ENCODE measurements at regions not wholly inside any gene's neighbourhood (a gene's known extent, or its start where the extent isn't known, plus 50 kb on each side); places are given as distances from the start of the nearest gene placed in this dataset.

GRCh38 chr2:144201868-144202468, 318.0 kb downstream of the ZEB2 start:
- Histone ChIP-seq H3K9me3 (peaks cover 0 to 5% (median 2%) of the 10 kb centered on the region in 8 donors), H3K36me3 (peaks cover 0 to 6% (median 0%) of the 10 kb centered on the region in 6 donors), H3K4me1 (peaks cover 0 to 14% (median 1%) of the 10 kb centered on the region in 6 donors), H3K27ac (no peak overlapping the region), H3K27me3 (replicated peaks in 1 of 7) (no peaks in the 10 kb centered on the region), H3K4me3 (no peak overlapping the region)
- intact Hi-C loops (cut with DNase I; ENCODE audit: low total_unique reads), result no loop called here
- WGBS, 5 donors, result 74 to 88% (median 83%) methylated on average over 1 of the region's 1 CpG
- no peak for DNase-seq
- TF ChIP-seq POLR2AphosphoS5 (IDR thresholded peaks at IDR 0.05), result no peak

- 88 to 92% (median 91%) methylated on average over 6 of the region's 6 CpGs for WGBS, 5 donors
- H3K27me3 ChIP-seq (replicated peaks in 1 of 7), result no peaks in the 10 kb centered on the region
- intact Hi-C loops (cut with DNase I; ENCODE audit: low total_unique reads), result no loop called here
- H3K4me1 ChIP-seq, result peaks cover 0 to 14% (median 1%) of the 10 kb centered on the region in 6 donors
- H3K36me3 ChIP-seq, result no peaks in the 10 kb centered on the region
- no peak overlapping the region for H3K4me3 ChIP-seq
- TF ChIP-seq CTCF (IDR thresholded peaks at IDR 0.05 in 8 of 11, conservative IDR thresholded peaks at IDR 0.05 in 3 of 11) (no peak), POLR2A (IDR thresholded peaks at IDR 0.05) (no peak), POLR2AphosphoS5 (IDR thresholded peaks at IDR 0.05) (no peak)
- peaks cover 0 to 5% (median 2%) of the 10 kb centered on the region in 8 donors for H3K9me3 ChIP-seq
- H3K27ac ChIP-seq, result no peak overlapping the region
- DNase-seq, result no peak
Observed at GRCh38 chr2:144201126-144201525, 318.8 kb downstream of the ZEB2 start.

GRCh38 chr2:144198116-144198515, 321.8 kb downstream of the ZEB2 start:
- no peak overlapping the region for H3K4me3 ChIP-seq
- WGBS, 5 donors, result 66 to 78% (median 73%) methylated on average over 3 of the region's 3 CpGs
- no peaks in the 10 kb centered on the region for H3K27me3 ChIP-seq (replicated peaks in 1 of 7)
- H3K36me3 ChIP-seq, result no peaks in the 10 kb centered on the region
- peaks cover 0 to 25% (median 4%) of the 10 kb centered on the region in 6 donors for H3K4me1 ChIP-seq
- TF ChIP-seq CTCF (IDR thresholded peaks at IDR 0.05 in 8 of 11, conservative IDR thresholded peaks at IDR 0.05 in 3 of 11) (no peak), POLR2AphosphoS5 (IDR thresholded peaks at IDR 0.05) (no peak), POLR2A (IDR thresholded peaks at IDR 0.05) (no peak)
- no peak for DNase-seq
- H3K27ac ChIP-seq, result peak overlapping the region in 3 of 8 donors; percentile 2 to 3 (median 3)
- H3K9me3 ChIP-seq, result no peaks in the 10 kb centered on the region
- intact Hi-C loops (cut with DNase I; ENCODE audit: low total_unique reads), result no loop called here

- Histone ChIP-seq H3K27me3 (replicated peaks in 1 of 7) (no peaks in the 10 kb centered on the region), H3K4me3 (no peak overlapping the region), H3K27ac (peak overlapping the region in 3 of 8 donors; percentile 6 to 38 (median 15)), H3K9me3 (no peaks in the 10 kb centered on the region), H3K36me3 (no peaks in the 10 kb centered on the region), H3K4me1 (peaks cover 0 to 37% (median 6%) of the 10 kb centered on the region in 6 donors)
- no peak for DNase-seq
- intact Hi-C loops (cut with DNase I; ENCODE audit: low total_unique reads), result no loop called here
- TF ChIP-seq CTCF (IDR thresholded peaks at IDR 0.05 in 8 of 11, conservative IDR thresholded peaks at IDR 0.05 in 3 of 11) (no peak), POLR2AphosphoS5 (IDR thresholded peaks at IDR 0.05) (no peak), POLR2A (IDR thresholded peaks at IDR 0.05) (no peak)
- 80 to 87% (median 85%) methylated on average over 5 of the region's 5 CpGs for WGBS, 5 donors
Observed at GRCh38 chr2:144194326-144195071, 325.4 kb downstream of the ZEB2 start.

Measured in spleen (tissue), 11 donors.